Stimulated activated CD4-positive, alpha-beta T cell treated with anti-CD3 and anti-CD28 coated beads, Interleukin-2, amount 100 ng/mL, for 24 hours (primary cell): ENCODE measurements at regions not wholly inside any gene's neighbourhood (a gene's known extent, or its start where the extent isn't known, plus 50 kb on each side); places are given as distances from the start of the nearest gene placed in this dataset.
A peak's percentile ranks its signal among the peaks of the same experiment; 100 is the strongest.
"Not testable (repeated sequence)": the region's sequence is repeated elsewhere in the genome, so short reads cannot be mapped to it uniquely, and the experiment has no call there.

Experiments
- DNase-seq, 2 donors: peaks; one replicate each; pipeline ENCODE4 v3.0.0-alpha.2; 2020

- DNase-seq: no peak
Observed at GRCh38 chr2:62326735-62327134, 130.8 kb downstream of the B3GNT2 start.

GRCh38 chr2:62325398-62325797, 129.5 kb downstream of the B3GNT2 start:
- no peak for DNase-seq

- no peak for DNase-seq
Observed at GRCh38 chr2:62321380-62322289, 125.7 kb downstream of the B3GNT2 start.

- no peak for DNase-seq
Observed at GRCh38 chr2:62320657-62321357, 124.9 kb downstream of the B3GNT2 start.

- DNase-seq: not testable (repeated sequence)
Observed at GRCh38 chr2:62320137-62320536, 124.2 kb downstream of the B3GNT2 start.

GRCh38 chr2:62319070-62319469, 123.2 kb downstream of the B3GNT2 start:
- DNase-seq: no peak

GRCh38 chr2:62315476-62315875, 119.6 kb downstream of the B3GNT2 start:
- no peak for DNase-seq

- no peak for DNase-seq
Observed at GRCh38 chr2:62314291-62314690, 118.4 kb downstream of the B3GNT2 start.

- DNase-seq: no peak
Observed at GRCh38 chr2:62313449-62314227, 117.7 kb downstream of the B3GNT2 start.

GRCh38 chr2:62309465-62310091, 113.7 kb downstream of the B3GNT2 start:
- DNase-seq: peak; percentile 33

GRCh38 chr2:62309081-62309464, 113.2 kb downstream of the B3GNT2 start:
- no peak for DNase-seq

GRCh38 chr2:62307469-62308389, 111.8 kb downstream of the B3GNT2 start:
- no peak for DNase-seq

- DNase-seq: peak; percentile 31 to 44
Observed at GRCh38 chr2:62306751-62307468, 111.0 kb downstream of the B3GNT2 start.

- DNase-seq: peak; percentile 68
Observed at GRCh38 chr2:62305421-62306176, 109.7 kb downstream of the B3GNT2 start.

GRCh38 chr2:62304429-62305417, 108.8 kb downstream of the B3GNT2 start:
- DNase-seq: peak; percentile 45 to 57

- no peak for DNase-seq
Observed at GRCh38 chr2:62303788-62304187, 107.9 kb downstream of the B3GNT2 start.

GRCh38 chr2:62302631-62303435, 106.9 kb downstream of the B3GNT2 start:
- no peak for DNase-seq

- DNase-seq: no peak
Observed at GRCh38 chr2:62300925-62301324, 105.0 kb downstream of the B3GNT2 start.
